ENCODE measurements at regions not wholly inside any gene's neighbourhood (a gene's known extent, or its start where the extent isn't known, plus 50 kb on each side); places are given as distances from the start of the nearest gene placed in this dataset.

DNA sequence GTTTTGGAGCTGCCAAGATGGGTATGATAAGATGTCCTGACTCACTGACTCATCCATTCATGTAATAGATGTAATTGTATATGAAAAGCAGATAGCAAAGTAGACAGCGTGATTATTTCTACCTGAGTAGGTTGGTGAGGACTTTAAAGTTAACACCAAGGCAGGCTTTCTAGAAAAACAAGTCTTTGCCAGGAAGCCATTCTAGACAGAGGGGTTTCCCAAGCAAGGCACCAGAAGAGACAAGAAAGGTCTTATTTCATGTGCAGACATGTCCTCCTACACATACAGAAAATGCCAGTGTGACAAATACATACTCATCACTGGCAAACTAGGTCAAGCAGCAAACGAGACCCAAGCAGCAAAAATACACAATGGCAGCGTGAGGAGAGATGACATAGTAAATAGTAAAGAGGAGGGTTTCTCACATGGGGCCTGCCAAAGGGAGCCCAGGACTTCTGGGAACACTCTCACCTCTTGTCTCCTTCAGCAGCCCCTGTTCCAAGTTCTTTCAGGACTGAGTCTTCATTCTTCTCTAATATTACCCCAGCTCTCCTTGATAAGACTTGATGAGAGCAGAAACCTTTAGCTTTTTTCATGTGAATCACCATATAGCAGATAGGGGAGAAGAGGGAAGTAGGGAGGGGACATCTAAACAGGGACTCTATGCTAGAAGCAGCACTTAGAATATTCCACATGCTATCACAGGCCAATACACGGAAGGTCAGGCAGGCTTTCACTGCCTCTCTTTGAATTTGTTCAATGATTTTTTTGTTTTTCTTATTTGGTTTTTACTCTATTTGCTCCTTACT, 114.6 kb upstream of the ATP1B1 start:
- H3K4me3 ChIP-seq (ENCODE audit: low read length), result no peak overlapping the region
- no peak for TF ChIP-seq ZNF274 (IDR thresholded peaks at IDR 0.05; ENCODE audit: low read depth, low read length)

DNA sequence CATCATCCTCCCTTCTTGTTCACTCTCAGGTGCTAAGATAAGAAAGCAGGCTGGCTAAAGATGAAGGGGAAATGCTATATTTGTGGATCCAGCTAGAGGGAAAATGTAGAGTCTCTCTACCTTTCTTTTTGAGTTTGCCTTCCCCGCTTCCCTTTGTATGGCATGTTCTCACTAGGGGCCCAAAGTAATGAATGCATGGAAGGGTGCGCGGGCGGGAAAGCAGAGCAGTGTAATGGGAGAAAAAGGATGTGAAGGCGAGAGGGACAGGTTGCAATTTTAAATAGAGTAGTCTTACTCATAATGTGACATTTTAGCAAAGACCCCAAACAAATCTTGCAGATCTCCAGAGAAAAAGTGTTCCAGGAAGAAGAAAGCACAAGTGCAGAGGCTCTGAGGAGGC, 105.1 kb upstream of the ATP1B1 start:
- no peak for TF ChIP-seq ZNF274 (IDR thresholded peaks at IDR 0.05; ENCODE audit: low read depth, low read length)
- no peak overlapping the region for H3K4me3 ChIP-seq (ENCODE audit: low read length)

DNA sequence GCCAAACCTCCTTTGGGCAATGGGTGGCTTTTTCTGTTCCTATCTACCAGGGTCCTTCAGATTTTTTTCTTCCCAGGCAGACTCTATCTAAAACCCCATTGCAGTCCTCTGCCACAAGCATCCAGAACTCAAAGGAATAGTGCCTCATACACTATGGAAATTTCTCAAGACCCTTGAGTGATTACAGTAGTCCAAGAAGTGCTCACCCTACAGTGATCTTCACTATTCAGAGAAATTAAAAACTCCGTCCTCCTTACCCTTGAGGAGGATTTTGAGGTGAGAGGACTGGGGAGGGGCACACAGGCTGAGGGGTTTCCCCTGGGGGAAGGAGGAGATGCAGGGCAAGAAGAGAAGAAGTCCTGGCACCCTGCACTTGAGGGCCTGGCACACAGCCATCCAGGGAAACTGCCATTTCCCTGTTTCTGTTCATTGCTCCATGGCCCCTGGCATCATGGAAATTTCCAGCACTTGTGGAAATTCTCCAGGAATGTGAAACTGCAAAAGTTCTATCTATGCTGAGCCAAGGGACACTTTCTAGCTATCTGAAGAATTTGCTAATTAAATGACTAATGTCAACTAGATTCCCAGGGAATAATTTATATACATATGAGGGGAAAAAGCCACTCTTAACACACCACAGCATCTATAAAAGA, 102.5 kb upstream of the ATP1B1 start:
- no peak for TF ChIP-seq ZNF274 (IDR thresholded peaks at IDR 0.05; ENCODE audit: low read depth, low read length)
- H3K4me3 ChIP-seq (ENCODE audit: low read length), result no peak overlapping the region

DNA sequence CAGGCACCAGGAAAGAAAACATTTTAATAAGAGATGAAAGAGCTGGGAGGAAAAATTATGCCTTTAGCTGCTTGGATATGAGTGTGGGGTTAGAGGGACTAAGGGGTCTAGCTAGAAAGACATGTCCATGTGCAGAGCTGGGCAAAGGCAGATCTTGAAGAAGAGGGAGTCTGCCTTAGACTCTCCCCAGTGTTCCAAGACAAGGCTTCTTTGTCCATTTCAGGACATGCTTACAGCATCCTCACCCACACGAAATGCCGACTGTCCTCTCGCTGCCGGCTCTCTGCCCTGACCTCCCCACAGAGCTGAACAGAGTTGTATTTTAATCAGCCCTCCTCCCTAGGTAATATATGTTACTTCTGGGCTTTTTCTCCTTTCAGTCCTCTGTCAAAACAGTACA, 100.7 kb upstream of the ATP1B1 start:
- no peak overlapping the region for H3K4me3 ChIP-seq (ENCODE audit: low read length)
- no peak for TF ChIP-seq ZNF274 (IDR thresholded peaks at IDR 0.05; ENCODE audit: low read depth, low read length)

DNA sequence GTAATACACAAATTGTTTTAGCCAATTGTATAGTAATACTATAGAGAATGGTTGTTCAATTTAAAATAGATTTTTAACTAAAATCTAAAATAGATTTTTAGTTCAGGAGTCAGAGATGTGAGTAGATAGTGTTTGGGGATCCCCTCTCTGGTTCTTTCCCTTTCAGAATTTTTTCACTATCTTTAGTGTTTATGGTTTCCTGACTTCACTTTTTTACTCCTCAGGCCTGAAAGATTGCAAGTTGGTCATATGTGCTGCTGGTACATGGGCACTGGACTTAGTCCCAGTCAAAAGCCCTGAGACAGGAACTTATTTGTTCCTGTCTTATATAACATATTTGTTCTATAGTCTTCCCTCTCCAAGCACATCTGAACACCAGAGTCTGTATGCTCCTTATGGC, 96.8 kb upstream of the ATP1B1 start:
- TF ChIP-seq ZNF274 (IDR thresholded peaks at IDR 0.05; ENCODE audit: low read depth, low read length), result no peak

DNA sequence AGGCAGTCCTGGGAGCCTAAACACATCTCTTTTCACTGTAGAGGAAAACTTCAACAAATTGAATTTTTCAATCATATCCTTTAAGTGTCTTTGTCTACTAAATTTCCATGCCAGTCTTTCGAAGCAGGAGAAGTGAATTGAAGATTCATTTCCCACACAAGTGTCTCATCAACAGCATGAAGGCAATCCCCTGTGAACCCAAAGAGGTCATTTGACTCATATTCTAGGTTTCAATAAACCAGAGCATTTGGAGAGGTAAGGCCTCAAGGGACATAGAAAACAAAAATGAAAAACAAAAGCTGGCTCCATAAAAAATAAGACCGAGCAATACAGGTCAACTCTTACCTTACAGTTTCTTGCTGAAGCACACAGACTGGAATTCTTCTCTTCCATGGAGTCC, 94.1 kb upstream of the ATP1B1 start:
- H3K4me3 ChIP-seq (ENCODE audit: low read length), result peak overlapping the region; percentile 13; the same call in 1 of the 2 replicates
- no peak for TF ChIP-seq ZNF274 (IDR thresholded peaks at IDR 0.05; ENCODE audit: low read depth, low read length)

More for the DNA sequence above, 96.8 kb upstream of the ATP1B1 start:
- H3K4me3 ChIP-seq (ENCODE audit: low read length), result no peak overlapping the region

DNA sequence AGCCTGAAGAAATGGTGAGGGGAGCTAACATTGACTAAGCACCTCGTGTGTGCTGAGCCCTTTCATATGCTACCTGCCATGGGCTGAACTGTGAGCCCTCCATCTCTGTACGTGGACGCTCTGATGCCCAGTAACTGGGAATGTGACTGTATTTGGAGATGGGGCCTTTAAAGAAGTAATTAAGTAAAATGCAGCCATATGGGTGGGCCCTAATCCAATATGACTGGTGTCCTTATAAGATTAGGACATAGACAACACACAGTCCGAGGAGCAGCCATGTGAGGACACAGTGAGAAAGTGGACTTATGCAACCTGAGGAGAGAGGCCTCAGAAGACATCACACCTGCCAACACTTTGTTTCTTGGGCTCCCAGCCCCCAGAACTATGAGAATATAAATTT, 92.7 kb upstream of the ATP1B1 start:
- TF ChIP-seq ZNF274 (IDR thresholded peaks at IDR 0.05; ENCODE audit: low read depth, low read length), result no peak
- H3K4me3 ChIP-seq (ENCODE audit: low read length), result no peak overlapping the region

DNA sequence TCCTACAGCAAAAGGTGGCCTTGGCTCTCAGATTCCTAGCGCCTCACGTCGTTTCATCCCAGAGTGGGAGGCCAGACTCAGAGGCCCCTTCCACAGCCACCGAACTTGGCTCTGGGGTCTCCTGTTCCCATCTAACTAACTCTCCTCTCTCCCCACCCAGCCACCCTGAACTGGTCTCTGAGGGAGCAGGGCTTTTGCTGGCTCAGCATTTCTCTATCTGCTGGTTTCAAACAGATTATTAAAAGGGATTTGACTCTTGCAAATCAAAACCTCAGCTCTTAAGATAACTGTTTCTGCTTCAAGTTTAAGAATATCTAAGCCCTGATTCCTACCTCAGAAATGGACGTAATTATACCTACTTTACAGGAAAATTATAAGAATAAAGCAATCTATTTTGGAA, 91.0 kb upstream of the ATP1B1 start:
- TF ChIP-seq ZNF274 (IDR thresholded peaks at IDR 0.05; ENCODE audit: low read depth, low read length), result no peak

DNA sequence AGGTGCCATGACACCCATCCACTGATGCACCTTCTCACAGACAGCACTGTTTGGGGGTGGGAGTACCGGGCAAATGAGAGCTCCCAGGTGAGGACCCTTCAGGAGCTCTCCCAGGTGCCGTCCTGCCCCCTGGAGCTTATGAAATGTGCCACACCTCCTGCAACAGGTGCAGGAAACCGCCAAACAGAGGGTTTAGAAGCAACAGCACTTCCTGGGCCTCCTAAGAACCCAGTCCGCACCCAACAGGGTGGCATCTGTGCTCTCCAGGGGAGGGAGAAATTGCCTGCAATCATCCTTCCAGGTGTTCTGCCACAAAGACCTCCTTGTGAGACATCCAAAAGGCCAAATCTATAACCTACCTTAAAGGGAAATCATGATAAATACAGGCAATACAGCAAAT, 87.7 kb upstream of the ATP1B1 start:
- no peak for TF ChIP-seq ZNF274 (IDR thresholded peaks at IDR 0.05; ENCODE audit: low read depth, low read length)
- no peak overlapping the region for H3K4me3 ChIP-seq (ENCODE audit: low read length)

More for the DNA sequence above, 91.0 kb upstream of the ATP1B1 start:
- H3K4me3 ChIP-seq (ENCODE audit: low read length), result no peak overlapping the region

DNA sequence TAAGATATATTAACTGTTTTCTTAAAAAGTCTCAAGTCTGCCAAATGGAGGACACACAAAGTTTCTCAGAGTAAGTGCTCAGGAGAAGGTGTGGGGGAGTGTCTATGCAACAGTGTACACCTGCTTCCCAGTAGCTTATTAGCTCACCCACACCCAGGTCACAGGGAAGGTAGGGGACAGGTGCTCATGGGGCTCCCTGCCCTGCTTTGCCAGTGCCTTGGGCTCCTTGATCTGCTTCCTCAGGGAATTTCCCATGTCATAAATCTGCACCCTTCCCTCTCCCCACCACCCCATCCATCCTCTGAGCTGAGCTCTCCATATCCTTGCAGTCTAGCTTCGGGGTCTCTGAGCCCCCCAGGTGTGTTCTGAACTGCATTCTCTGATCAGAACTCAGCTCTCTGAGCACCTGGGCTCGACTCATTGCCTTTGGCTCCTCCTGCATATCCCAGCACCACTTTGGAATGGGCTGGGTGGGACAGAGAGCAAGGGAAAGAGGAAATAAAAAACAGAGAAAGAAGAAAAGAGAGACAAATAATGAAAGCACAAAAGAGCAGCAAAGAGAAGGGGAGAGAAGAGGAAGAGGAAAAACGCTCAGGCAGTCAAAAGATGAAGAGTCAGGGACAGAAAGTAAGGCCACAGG, 87.0 kb upstream of the ATP1B1 start:
- TF ChIP-seq ZNF274 (IDR thresholded peaks at IDR 0.05; ENCODE audit: low read depth, low read length), result no peak

DNA sequence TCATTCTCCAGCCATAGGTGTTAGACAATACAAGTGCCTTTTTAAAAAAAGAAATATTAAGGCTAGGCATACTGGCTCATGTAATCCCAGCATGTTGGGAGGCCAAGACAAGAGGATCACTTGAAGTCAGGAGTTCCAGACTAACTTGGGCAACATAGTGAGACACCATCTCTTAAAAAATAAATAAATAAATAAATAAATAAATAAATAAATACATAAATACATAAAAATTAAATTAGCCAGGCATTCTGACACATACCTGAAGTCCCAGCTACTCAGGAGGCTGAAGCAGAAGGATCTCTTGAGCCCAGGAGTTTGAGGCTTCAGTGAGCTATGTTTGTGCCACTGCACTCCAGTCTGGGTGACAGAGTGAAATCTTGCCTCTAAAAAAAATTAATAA, 85.8 kb upstream of the ATP1B1 start:
- no peak overlapping the region for H3K4me3 ChIP-seq (ENCODE audit: low read length)
- no peak for TF ChIP-seq ZNF274 (IDR thresholded peaks at IDR 0.05; ENCODE audit: low read depth, low read length)

More for the DNA sequence above, 87.0 kb upstream of the ATP1B1 start:
- H3K4me3 ChIP-seq (ENCODE audit: low read length), result no peak overlapping the region

DNA sequence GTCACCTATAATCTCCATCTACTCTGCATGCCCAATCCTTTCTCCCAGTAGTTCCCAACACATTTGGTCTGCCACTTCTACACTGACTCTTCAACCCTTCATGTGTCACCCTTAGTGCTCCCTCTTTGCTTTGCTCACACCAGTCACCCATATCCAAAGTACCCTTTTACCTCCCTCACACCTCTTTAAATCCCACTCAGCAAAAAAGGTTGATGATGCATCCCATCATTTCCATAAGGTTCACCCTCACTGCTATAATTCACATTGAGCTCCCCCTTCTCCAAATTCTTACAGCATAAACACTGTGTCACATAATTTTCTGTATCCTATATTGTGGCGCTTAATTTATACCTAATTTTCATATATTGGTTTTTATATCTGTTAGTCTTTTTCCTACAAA, 83.8 kb upstream of the ATP1B1 start:
- H3K4me3 ChIP-seq (ENCODE audit: low read length), result no peak overlapping the region
- no peak for TF ChIP-seq ZNF274 (IDR thresholded peaks at IDR 0.05; ENCODE audit: low read depth, low read length)

DNA sequence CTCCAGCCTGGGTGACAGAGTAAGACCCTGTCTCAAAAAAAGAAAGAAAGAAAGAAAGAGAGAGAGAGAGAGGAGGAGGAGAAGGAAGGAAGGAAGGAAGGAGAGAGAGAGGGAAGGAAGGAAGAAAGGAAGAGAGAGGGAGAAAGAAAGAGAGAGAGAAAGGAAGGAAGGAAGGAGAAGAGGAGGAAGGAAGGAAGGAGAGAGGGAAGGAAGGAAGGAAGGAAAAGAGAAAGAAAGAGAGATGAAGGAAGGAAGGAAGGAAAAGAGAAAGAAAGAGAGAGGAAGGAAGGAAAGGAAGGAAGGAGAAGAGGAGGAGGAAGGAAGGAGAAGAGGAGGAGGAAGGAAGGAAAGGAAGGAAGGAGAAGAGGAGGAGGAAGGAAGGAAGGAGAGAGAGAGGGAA, 82.2 kb upstream of the ATP1B1 start:
- H3K4me3 ChIP-seq (ENCODE audit: low read length), result no peak overlapping the region
- no peak for TF ChIP-seq ZNF274 (IDR thresholded peaks at IDR 0.05; ENCODE audit: low read depth, low read length)

DNA sequence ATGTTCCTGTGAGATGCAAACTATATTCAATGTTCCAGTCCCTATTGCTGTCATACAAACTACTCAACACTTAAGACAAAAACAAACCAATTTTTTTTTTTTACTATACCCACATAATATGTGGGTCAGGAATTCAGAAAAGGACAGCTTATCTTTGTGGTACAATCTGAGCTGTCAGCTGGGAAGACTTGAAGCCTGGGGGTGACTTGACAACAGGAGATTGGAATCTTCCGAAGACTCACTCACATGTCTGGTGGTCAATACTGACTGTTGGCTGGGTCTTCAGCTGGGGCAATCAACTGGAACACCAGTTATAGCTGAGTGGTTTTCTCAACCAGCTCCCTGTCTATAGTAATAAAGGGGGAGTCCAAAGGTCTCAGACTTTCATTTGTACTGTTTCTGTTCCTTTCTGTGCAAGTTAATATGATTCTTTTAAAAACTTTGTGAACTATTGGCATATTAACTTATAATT, 81.7 kb upstream of the ATP1B1 start:
- peak overlapping the region; percentile 57; the same call in 1 of the 2 replicates for H3K4me3 ChIP-seq (ENCODE audit: low read length)
- TF ChIP-seq ZNF274 (IDR thresholded peaks at IDR 0.05; ENCODE audit: low read depth, low read length), result no peak

DNA sequence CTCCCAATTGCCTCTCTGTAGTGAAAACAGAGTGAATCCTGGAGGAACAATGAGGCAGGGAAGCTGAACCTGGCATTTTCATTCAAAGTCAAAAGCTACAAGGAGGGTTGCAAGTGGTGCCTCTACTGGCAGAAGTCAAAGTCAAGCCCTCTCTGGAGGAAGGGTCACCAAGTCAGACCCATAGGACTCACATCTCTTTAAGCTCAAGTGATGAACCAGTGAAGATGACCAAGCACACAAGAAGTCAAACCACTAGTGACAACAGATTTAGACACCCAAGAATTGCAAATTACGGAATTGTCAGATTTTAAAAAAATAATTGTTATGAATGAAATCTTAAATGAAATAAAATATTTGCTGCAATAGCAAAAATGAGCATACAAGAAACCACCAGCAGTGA, 81.1 kb upstream of the ATP1B1 start:
- H3K4me3 ChIP-seq (ENCODE audit: low read length), result peak overlapping the region; percentile 57; the same call in 1 of the 2 replicates
- TF ChIP-seq ZNF274 (IDR thresholded peaks at IDR 0.05; ENCODE audit: low read depth, low read length), result no peak
